GM19395 (cell line): ENCODE measurements at regions not wholly inside any gene's neighbourhood (a gene's known extent, or its start where the extent isn't known, plus 50 kb on each side); places are given as distances from the start of the nearest gene placed in this dataset.
"Not testable (repeated sequence)": the region's sequence is repeated elsewhere in the genome, so short reads cannot be mapped to it uniquely, and the experiment has no call there.

Source experiments
- ATAC-seq: cut with Tn5 transposase; IDR thresholded peaks from one replicate; pipeline ENCODE4 v1.9.1; 2021; ENCODE audit warnings: mild to moderate bottlenecking, moderate library complexity; ENCODE audit not compliant: unreplicated experiment

- no peak for ATAC-seq
Observed at GRCh38 chr6:164749221-164750064, 560.0 kb downstream of the C6orf118 start.

GRCh38 chr6:164744301-164744700, 565.1 kb downstream of the C6orf118 start:
- no peak for ATAC-seq

- ATAC-seq = no peak
Observed at GRCh38 chr6:164741938-164742451, 567.4 kb downstream of the C6orf118 start.

GRCh38 chr6:164736090-164736489, 573.3 kb downstream of the C6orf118 start:
- ATAC-seq = not testable (repeated sequence)

GRCh38 chr6:164731539-164731938, 577.9 kb downstream of the C6orf118 start:
- ATAC-seq = no peak

GRCh38 chr6:164721460-164721859, 587.9 kb downstream of the C6orf118 start:
- no peak for ATAC-seq

GRCh38 chr6:164700497-164700896, 608.9 kb downstream of the C6orf118 start:
- ATAC-seq = no peak

GRCh38 chr6:164695896-164696295, 613.5 kb downstream of the C6orf118 start:
- ATAC-seq = no peak

GRCh38 chr6:164694386-164694785, 615.0 kb downstream of the C6orf118 start:
- ATAC-seq = no peak

- no peak for ATAC-seq
Observed at GRCh38 chr6:164693944-164694343, 615.5 kb downstream of the C6orf118 start.

GRCh38 chr6:164692772-164693510, 616.5 kb downstream of the C6orf118 start:
- no peak for ATAC-seq

- ATAC-seq = no peak
Observed at GRCh38 chr6:164690702-164691500, 618.5 kb downstream of the C6orf118 start.

- ATAC-seq = no peak
Observed at GRCh38 chr6:164690241-164690640, 619.2 kb downstream of the C6orf118 start.

GRCh38 chr6:164665328-164665727, 644.1 kb downstream of the C6orf118 start:
- ATAC-seq = no peak

GRCh38 chr6:164663634-164664033, 645.8 kb downstream of the C6orf118 start:
- no peak for ATAC-seq

GRCh38 chr6:164661716-164662115, 647.7 kb downstream of the C6orf118 start:
- no peak for ATAC-seq

- ATAC-seq = no peak
Observed at GRCh38 chr6:164660781-164661180, 648.6 kb downstream of the C6orf118 start.

GRCh38 chr6:164640956-164641355, 668.4 kb downstream of the C6orf118 start:
- ATAC-seq = no peak

GRCh38 chr6:164628302-164628931, 681.0 kb downstream of the C6orf118 start:
- ATAC-seq = no peak

- ATAC-seq = no peak
Observed at GRCh38 chr6:164616917-164617524, 692.4 kb downstream of the C6orf118 start.
